H1 (cell line): ENCODE measurements at regions not wholly inside any gene's neighbourhood (a gene's known extent, or its start where the extent isn't known, plus 50 kb on each side); places are given as distances from the start of the nearest gene placed in this dataset.

Source experiments
- CTCF ChIA-PET: fragments of 300-600 bp; sonication (Branson Sonifier 250); formaldehyde crosslinking; loops from one replicate; lab custom pipeline; 2021; ENCODE audit not compliant: partially characterized antibody; lab: Charles Lee
- POLR2A ChIA-PET: fragments of 300-600 bp; sonication (Branson Sonifier 250); formaldehyde crosslinking; loops from one replicate; lab custom pipeline; 2021; ENCODE audit warnings: inconsistent platforms; ENCODE audit not compliant: partially characterized antibody; lab: Charles Lee
- DNase-seq, 2 experiments: peaks; one replicate each; pipeline versions ENCODE4 v3.0.0 to v3.0.0-alpha.2; 2010 to 2022; ENCODE audit warnings: low spot score in 2 of 2, low read depth in 1 of 2, mixed read lengths in 1 of 2
- FAIRE-seq: peaks from 2 replicates; lab custom pipeline; 2011; peaks lifted over from hg19 to GRCh38; lab: Jason Lieb, UNC
- H2AFZ ChIP-seq: 2 replicates; pipeline ENCODE4 v1.8.1; 2012; ENCODE audit warnings: low read length, inconsistent platforms
- H2AK5ac ChIP-seq: 2 replicates; pipeline ENCODE4 v1.6.1; 2013; ENCODE audit warnings: low read depth, low read length
- H2BK120ac ChIP-seq: replicated peaks from 2 replicates; pipeline ENCODE3; 2013; ENCODE audit warnings: low read depth, low read length, inconsistent platforms
- H2BK12ac ChIP-seq: 2 replicates; pipeline ENCODE4 v1.6.1; 2013; ENCODE audit warnings: low read depth, low read length
- H2BK15ac ChIP-seq: 2 replicates; pipeline ENCODE4 v1.6.1; 2013; ENCODE audit warnings: low read length
- H2BK20ac ChIP-seq: 2 replicates; pipeline ENCODE4 v1.6.1; 2013; ENCODE audit warnings: low read length
- H2BK5ac ChIP-seq: 2 replicates; pipeline ENCODE4 v1.6.1; 2013; ENCODE audit warnings: low read depth, low read length
- H3K14ac ChIP-seq: 2 replicates; pipeline ENCODE4 v1.6.1; 2013; ENCODE audit warnings: inconsistent platforms; ENCODE audit not compliant: insufficient read length
- H3K18ac ChIP-seq: 2 replicates; pipeline ENCODE4 v1.6.1; 2013; ENCODE audit warnings: low read length; ENCODE audit errors: extremely low read depth
- H3K23ac ChIP-seq: 2 replicates; pipeline ENCODE4 v1.6.1; 2013; ENCODE audit warnings: inconsistent platforms; ENCODE audit not compliant: insufficient read length
- H3K23me2 ChIP-seq: 2 replicates; pipeline ENCODE4 v1.6.1; 2013; ENCODE audit warnings: low read depth, low read length
- H3K27ac ChIP-seq: 2 replicates; pipeline ENCODE4 v1.6.1; 2011; ENCODE audit warnings: low read depth, low read length, inconsistent platforms
- H3K27me3 ChIP-seq, 4 experiments: replicated peaks in 1 of 4; 1 replicate in 1 of 4; 2 replicates in 3 of 4; pipeline versions ENCODE4 v1.6.1 to v1.8.1; 2011 to 2013; ENCODE audit warnings: low read length in 3 of 4, mild to moderate bottlenecking in 3 of 4, inconsistent platforms in 2 of 4, mixed read lengths in 2 of 4, moderate library complexity in 1 of 4; ENCODE audit not compliant: control insufficient read depth in 3 of 4, insufficient read depth in 3 of 4; ENCODE audit errors: extremely low read depth in 1 of 4
- H3K36me3 ChIP-seq, 4 experiments: 2 replicates each; pipeline versions ENCODE4 v1.6.1 to v1.8.1; 2011 to 2013; ENCODE audit warnings: mild to moderate bottlenecking in 4 of 4, low read length in 3 of 4, moderate library complexity in 2 of 4, control low read depth in 1 of 4, inconsistent platforms in 1 of 4; ENCODE audit not compliant: insufficient read depth in 4 of 4, control insufficient read depth in 2 of 4
- H3K4ac ChIP-seq: replicated peaks from 2 replicates; pipeline ENCODE3; 2013; ENCODE audit warnings: low read length, low read depth, mixed read lengths, inconsistent platforms; ENCODE audit not compliant: insufficient read length
- H3K4me1 ChIP-seq, 4 experiments: replicated peaks in 1 of 4; 1 replicate in 1 of 4; 2 replicates in 3 of 4; pipeline versions ENCODE4 v1.6.1 to v1.8.1; 2011 to 2013; ENCODE audit warnings: low read length in 3 of 4, inconsistent platforms in 2 of 4, mixed read lengths in 1 of 4; ENCODE audit not compliant: insufficient read depth in 4 of 4, control insufficient read depth in 3 of 4
- H3K4me2 ChIP-seq, 2 experiments: 2 replicates each; pipeline versions ENCODE4 v1.6.1 to v1.8.1; 2011 to 2013; ENCODE audit warnings: low read depth in 2 of 2, low read length in 2 of 2, control low read depth in 1 of 2, inconsistent platforms in 1 of 2, mild to moderate bottlenecking in 1 of 2; ENCODE audit not compliant: insufficient read depth in 1 of 2
- H3K4me3 ChIP-seq, 4 experiments: fragments of 200-600, 300-600 bp in 1 of 4; sonication (generic), shearing (Covaris generic), sonication (Bioruptor Twin) in 1 of 4; 2 replicates each; pipeline versions ENCODE4 v1.5.1 to v1.8.1; 2011 to 2016; ENCODE audit warnings: low read length in 4 of 4, low read depth in 3 of 4, control low read depth in 2 of 4, inconsistent platforms in 2 of 4, mild to moderate bottlenecking in 2 of 4, mixed read lengths in 1 of 4, moderate library complexity in 1 of 4; ENCODE audit not compliant: insufficient read depth in 2 of 4; ENCODE audit errors: extremely low read depth in 1 of 4
- H3K56ac ChIP-seq: replicated peaks from 2 replicates; pipeline ENCODE3; 2013; ENCODE audit warnings: low read depth, mild to moderate bottlenecking, mixed read lengths, low read length, inconsistent platforms; ENCODE audit not compliant: insufficient read length
- H3K79me1 ChIP-seq: 2 replicates; pipeline ENCODE4 v1.6.1; 2013; ENCODE audit warnings: low read depth, low read length, control low read depth
- H3K79me2 ChIP-seq, 2 experiments: 2 replicates each; pipeline versions ENCODE4 v1.6.1 to v1.8.1; 2012 to 2013; ENCODE audit warnings: low read length in 2 of 2, mild to moderate bottlenecking in 2 of 2, inconsistent platforms in 1 of 2; ENCODE audit not compliant: insufficient read depth in 2 of 2, control insufficient read depth in 1 of 2
- H3K9ac ChIP-seq, 4 experiments: replicated peaks in 1 of 4; 1 replicate in 1 of 4; 2 replicates in 3 of 4; pipeline versions ENCODE4 v1.6.1 to v1.8.1; 2011 to 2013; ENCODE audit warnings: low read depth in 3 of 4, low read length in 3 of 4, control low read depth in 2 of 4, mild to moderate bottlenecking in 2 of 4, moderate library complexity in 2 of 4, inconsistent platforms in 1 of 4; ENCODE audit errors: extremely low read depth in 1 of 4
- H3K9me3 ChIP-seq, 2 experiments: 2 replicates each; pipeline versions ENCODE4 v1.6.1 to v1.8.1; 2012 to 2013; ENCODE audit warnings: mild to moderate bottlenecking in 2 of 2, moderate library complexity in 2 of 2, control low read depth in 1 of 2, inconsistent platforms in 1 of 2, low read depth in 1 of 2, low read length in 1 of 2, mixed read lengths in 1 of 2; ENCODE audit not compliant: insufficient read depth in 2 of 2
- H4K20me1 ChIP-seq, 2 experiments: replicated peaks in 1 of 2; 2 replicates each; pipeline versions ENCODE3 to v1.8.1; 2011 to 2013; ENCODE audit warnings: inconsistent platforms in 2 of 2, low read length in 2 of 2, mild to moderate bottlenecking in 1 of 2; ENCODE audit not compliant: insufficient read depth in 2 of 2, control insufficient read depth in 1 of 2
- H4K5ac ChIP-seq: 2 replicates; pipeline ENCODE4 v1.6.1; 2013; ENCODE audit warnings: low read length, low read depth, mixed read lengths, inconsistent platforms; ENCODE audit not compliant: insufficient read length
- H4K8ac ChIP-seq: 2 replicates; pipeline ENCODE4 v1.8.0; 2013; ENCODE audit warnings: mild to moderate bottlenecking, moderate library complexity, low read length, inconsistent platforms; ENCODE audit not compliant: insufficient read depth; ENCODE audit errors: extremely low read depth
- H4K91ac ChIP-seq: replicated peaks from 2 replicates; pipeline ENCODE3; 2013; ENCODE audit warnings: low read length, mixed read lengths, inconsistent platforms; ENCODE audit not compliant: insufficient read length
- BRCA1 ChIP-seq: IDR thresholded peaks from 2 replicates; pipeline ENCODE4 v1.6.1; 2012; ENCODE audit warnings: low read depth, low read length, improper control_type of control experiment
- CREB1 ChIP-seq: IDR thresholded peaks from 2 replicates; pipeline ENCODE4 v1.6.1; 2012; ENCODE audit warnings: inconsistent platforms
- CTCF ChIP-seq, 3 experiments: IDR thresholded peaks; 1 replicate in 2 of 3; 2 replicates in 1 of 3; pipeline versions ENCODE4 v1.5.1 to v1.6.1; 2011; ENCODE audit warnings: low read length in 3 of 3, mild to moderate bottlenecking in 3 of 3, inconsistent platforms in 2 of 3, low read depth in 1 of 3, moderate library complexity in 1 of 3; ENCODE audit not compliant: insufficient read depth in 1 of 3; ENCODE audit errors: control extremely low read depth in 1 of 3
- MAFK ChIP-seq: IDR thresholded peaks from 2 replicates; pipeline ENCODE4 v1.6.1; 2012; ENCODE audit warnings: low read depth, mild to moderate bottlenecking, improper control_type of control experiment, low read length
- PHF8 ChIP-seq: fragments of 200-600 bp; sonication (generic); conservative IDR thresholded peaks from 2 replicates; pipeline ENCODE4 v1.7.1; 2012; ENCODE audit warnings: low read depth, mild to moderate bottlenecking, inconsistent platforms, low read length, moderate library complexity
- POLR2A ChIP-seq, 2 experiments: IDR thresholded peaks; 1 replicate in 1 of 2; 2 replicates in 1 of 2; pipeline ENCODE4 v1.6.1; 2011; ENCODE audit warnings: low read depth in 2 of 2, low read length in 2 of 2, mild to moderate bottlenecking in 2 of 2; ENCODE audit errors: control extremely low read depth in 1 of 2
- POLR2AphosphoS5 ChIP-seq: IDR thresholded peaks from 2 replicates; pipeline ENCODE4 v1.6.1; 2011; ENCODE audit warnings: low read depth, low read length
- RBBP5 ChIP-seq: IDR thresholded peaks from 2 replicates; pipeline ENCODE4 v1.7.1; 2012; ENCODE audit warnings: low read depth, mild to moderate bottlenecking, inconsistent platforms, low read length, moderate library complexity, borderline replicate concordance
- SIX5 ChIP-seq: IDR thresholded peaks from 2 replicates; pipeline ENCODE4 v1.6.1; 2011; ENCODE audit warnings: mild to moderate bottlenecking, low read depth, low read length
- SP2 ChIP-seq: IDR thresholded peaks from 2 replicates; pipeline ENCODE4 v1.6.1; 2012; ENCODE audit warnings: mild to moderate bottlenecking, low read length, inconsistent platforms
- WGBS, 2 experiments: shearing (Covaris generic) in 1 of 2; methylation state at CpG; one replicate each; pipeline versions ENCODE4 v1.1.6 to v1.1.7; 2013 to 2015; ENCODE audit warnings: low lambda C conversion rate in 2 of 2, mixed read lengths in 2 of 2, inconsistent platforms in 1 of 2, low coverage in 1 of 2, missing lambda C conversion rate in 1 of 2; ENCODE audit not compliant: insufficient replicate concordance in 2 of 2, insufficient coverage in 1 of 2, insufficient read length in 1 of 2; ENCODE audit errors: extremely low coverage in 1 of 2, missing lambda C conversion rate in 1 of 2; 5-methylcytosine and 5-hydroxymethylcytosine counted together

DNA sequence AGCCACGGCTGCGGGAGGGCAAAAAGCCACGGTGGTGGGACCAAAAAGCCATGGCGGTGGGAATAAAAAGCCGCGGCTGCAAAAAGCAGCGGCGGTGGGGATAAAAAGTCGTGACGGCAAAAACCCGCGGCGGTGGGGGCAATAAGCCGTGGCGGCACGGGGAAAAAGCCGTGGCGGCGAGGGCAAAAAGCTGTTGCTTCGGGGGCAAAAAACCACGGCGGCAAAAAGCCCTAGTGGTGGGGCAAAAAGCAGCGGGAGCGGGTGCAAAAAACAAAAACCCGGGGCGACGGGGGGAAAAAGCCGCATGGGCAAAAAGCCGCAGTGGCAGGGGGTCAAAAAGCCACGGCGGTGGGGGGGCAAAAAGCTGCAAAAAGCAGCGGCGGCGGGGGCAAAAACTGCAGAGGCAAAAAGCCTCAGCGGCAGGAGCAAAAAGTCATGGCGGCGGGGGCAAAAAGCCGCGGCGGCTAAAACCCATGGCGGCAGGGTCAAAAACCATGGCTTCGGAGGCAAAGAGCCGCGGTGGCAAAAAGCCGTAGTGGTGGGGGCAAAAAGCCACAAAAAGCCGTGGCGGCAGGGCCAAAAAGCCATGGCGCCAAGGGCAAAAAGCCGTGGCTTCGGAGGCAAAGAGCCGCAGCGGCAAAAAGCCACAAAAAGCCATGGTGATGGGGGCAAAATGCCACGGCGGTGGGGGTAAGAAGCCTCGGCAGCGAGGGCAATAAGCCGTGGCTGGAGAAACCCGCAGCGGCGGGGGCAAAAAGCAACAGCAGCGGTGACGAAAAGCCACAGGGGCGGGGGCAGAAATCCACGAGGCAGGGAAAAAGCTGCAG, 525.8 kb downstream of the ZNF33B start:
- no peak overlapping the region for H3K18ac ChIP-seq
- no peaks in the 10 kb centered on the region for H3K79me2 ChIP-seq
- no peak overlapping the region for H3K23ac ChIP-seq
- no peak overlapping the region for H2BK12ac ChIP-seq
- no peak overlapping the region for H2BK5ac ChIP-seq
- no peak overlapping the region for H3K9ac ChIP-seq
- H3K4me1 ChIP-seq, result no peaks in the 10 kb centered on the region
- POLR2A ChIA-PET, result no interaction called here
- peaks cover 0 to 2% (median 0%) of the 10 kb centered on the region in 4 experiments; a peak in 1 of 8 replicates for H3K36me3 ChIP-seq
- H3K14ac ChIP-seq, result no peak overlapping the region
- no peak overlapping the region for H4K5ac ChIP-seq
- no peak overlapping the region for H4K91ac ChIP-seq
- no peak overlapping the region for H2AK5ac ChIP-seq
- DNase-seq (no peak), FAIRE-seq (no peak)
- no peak overlapping the region for H4K8ac ChIP-seq
- CTCF ChIA-PET, result interaction anchor here (0.7 kb wide), 1 partner anchor 839 kb away, joined by 3 read pairs; no protein-coding TSS in a partner anchor
- H2BK20ac ChIP-seq, result no peak overlapping the region
- H3K4me3 ChIP-seq, result no peak overlapping the region
- H3K4me2 ChIP-seq, result no peak overlapping the region
- no peak overlapping the region for H2BK15ac ChIP-seq
- no peak overlapping the region for H3K4ac ChIP-seq
- no peaks in the 10 kb centered on the region for H3K27me3 ChIP-seq
- H4K20me1 ChIP-seq, result no peaks in the 10 kb centered on the region
- H2AFZ ChIP-seq, result no peak overlapping the region
- no peaks in the 10 kb centered on the region for H3K79me1 ChIP-seq
- H3K56ac ChIP-seq, result no peak overlapping the region
- H3K27ac ChIP-seq, result no peak overlapping the region
- no peak overlapping the region for H2BK120ac ChIP-seq
- peaks cover 6 to 38% of the 10 kb centered on the region in 2 experiments; a peak in 3 of 4 replicates for H3K9me3 ChIP-seq
- WGBS, 2 experiments, result 92% methylated on average over 53 of the region's 64 CpGs; no CpG with 5 or more reads in 1 of the 2 experiments
- no peaks in the 10 kb centered on the region for H3K23me2 ChIP-seq
- TF ChIP-seq MAFK (no peak), BRCA1 (no peak), POLR2A (IDR thresholded peaks at IDR 0.05; ENCODE audit: control extremely low read depth in 1 of 2, low read depth in 2 of 2, low read length in 2 of 2) (no peak), SP2 (no peak), PHF8 (no peak), CREB1 (no peak), RBBP5 (no peak), SIX5 (no peak), POLR2AphosphoS5 (no peak), CTCF (IDR thresholded peaks at IDR 0.05; ENCODE audit: control extremely low read depth in 1 of 3, insufficient read depth in 1 of 3, low read depth in 1 of 3, low read length in 3 of 3) (no peak)
